BJ (cell line): ENCODE measurements at regions not wholly inside any gene's neighbourhood (a gene's known extent, or its start where the extent isn't known, plus 50 kb on each side); places are given as distances from the start of the nearest gene placed in this dataset.

ENCODE experiments used
- CTCF ChIA-PET: fragments of 350-600 bp; formaldehyde crosslinking; extraction: SDS; loops from one replicate; lab custom pipeline; 2021; ENCODE audit warnings: antibody characterized with exemption, inconsistent platforms; lab: Yijun Ruan, JAX
- POLR2A ChIA-PET: fragments of 300-600 bp; sonication (Branson Sonifier 250); formaldehyde crosslinking; extraction: SDS; loops from one replicate; lab custom pipeline; 2021; ENCODE audit warnings: antibody characterized with exemption; lab: Charles Lee
- DNase-seq: peaks from one replicate; pipeline ENCODE4 v3.0.0-alpha.2; 2011; ENCODE audit warnings: low read depth
- H3K27me3 ChIP-seq: 2 replicates; pipeline ENCODE4 v1.6.0; 2011; ENCODE audit warnings: low read length; ENCODE audit not compliant: control insufficient read depth, insufficient read depth
- H3K36me3 ChIP-seq: 2 replicates; pipeline ENCODE4 v1.5.1; 2011; ENCODE audit warnings: low read length; ENCODE audit not compliant: control insufficient read depth, insufficient read depth
- H3K4me3 ChIP-seq: 2 replicates; pipeline ENCODE4 v1.5.1; 2011; ENCODE audit warnings: low read depth, mild to moderate bottlenecking, control low read depth, low read length
- CTCF ChIP-seq: IDR thresholded peaks from 2 replicates; pipeline ENCODE4 v1.5.1; 2011; ENCODE audit warnings: low read depth, mild to moderate bottlenecking, control low read depth, inconsistent platforms, low read length, moderate library complexity; ENCODE audit not compliant: insufficient read depth

DNA sequence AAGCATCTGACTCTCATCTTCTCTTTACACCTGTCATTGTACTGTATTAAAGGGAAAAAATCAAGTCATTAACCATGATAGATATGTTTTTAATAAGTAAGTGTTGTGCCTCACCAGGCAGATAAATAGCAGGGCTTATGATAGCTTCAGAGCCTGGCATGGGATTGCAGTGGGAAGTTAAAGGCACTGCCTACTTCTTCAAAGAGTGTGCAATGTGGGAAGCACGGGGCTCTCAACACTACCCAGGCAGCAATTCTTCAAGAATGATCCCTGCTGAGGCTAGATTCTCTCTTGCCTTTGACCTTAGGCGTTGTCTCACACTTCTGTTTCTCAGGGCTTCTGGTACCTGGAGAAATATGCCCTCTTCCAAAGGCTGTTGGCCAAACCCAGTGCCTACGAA is 297.3 kb downstream of the MAF start:
- CTCF ChIA-PET, result no interaction called here

DNA sequence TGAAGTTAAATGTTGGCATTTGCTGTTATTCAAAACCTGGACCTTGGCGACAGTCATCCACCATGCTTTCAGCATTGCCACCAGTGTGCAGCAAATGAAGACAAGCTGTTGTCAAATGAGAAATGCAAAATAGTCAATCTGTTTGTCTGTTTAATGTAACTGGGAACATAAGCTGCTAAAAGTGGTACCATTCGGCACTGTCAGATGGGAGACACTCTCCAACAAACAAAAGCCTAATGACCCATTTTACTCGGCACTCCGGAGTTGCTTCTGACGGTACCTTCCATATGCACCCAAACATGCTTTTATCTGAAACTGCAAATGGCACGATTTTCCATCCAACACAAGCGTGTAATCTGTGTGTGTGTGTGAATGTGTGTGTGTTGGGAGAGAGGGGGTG is 297.8 kb downstream of the MAF start:
- CTCF ChIA-PET, result no interaction called here
- no peak for TF ChIP-seq CTCF
- DNase-seq, result no peak
- Histone ChIP-seq H3K36me3 (no peaks in the 10 kb centered on the region), H3K27me3 (no peaks in the 10 kb centered on the region), H3K4me3 (no peak overlapping the region)
- POLR2A ChIA-PET, result no interaction called here

More for the DNA sequence above, 297.3 kb downstream of the MAF start:
- Histone ChIP-seq H3K36me3 (no peaks in the 10 kb centered on the region), H3K4me3 (no peak overlapping the region), H3K27me3 (no peaks in the 10 kb centered on the region)
- DNase-seq, result no peak
- POLR2A ChIA-PET, result no interaction called here
- no peak for TF ChIP-seq CTCF

- H3K27me3 ChIP-seq, result no peaks in the 10 kb centered on the region
- CTCF ChIA-PET, result no interaction called here
- no peaks in the 10 kb centered on the region for H3K36me3 ChIP-seq
- TF ChIP-seq CTCF, result no peak
- POLR2A ChIA-PET, result no interaction called here
- no peak for DNase-seq
- no peak overlapping the region for H3K4me3 ChIP-seq
These were observed 299.5 kb downstream of the MAF start for GRCh38 chr16:79301051-79301450.

DNA sequence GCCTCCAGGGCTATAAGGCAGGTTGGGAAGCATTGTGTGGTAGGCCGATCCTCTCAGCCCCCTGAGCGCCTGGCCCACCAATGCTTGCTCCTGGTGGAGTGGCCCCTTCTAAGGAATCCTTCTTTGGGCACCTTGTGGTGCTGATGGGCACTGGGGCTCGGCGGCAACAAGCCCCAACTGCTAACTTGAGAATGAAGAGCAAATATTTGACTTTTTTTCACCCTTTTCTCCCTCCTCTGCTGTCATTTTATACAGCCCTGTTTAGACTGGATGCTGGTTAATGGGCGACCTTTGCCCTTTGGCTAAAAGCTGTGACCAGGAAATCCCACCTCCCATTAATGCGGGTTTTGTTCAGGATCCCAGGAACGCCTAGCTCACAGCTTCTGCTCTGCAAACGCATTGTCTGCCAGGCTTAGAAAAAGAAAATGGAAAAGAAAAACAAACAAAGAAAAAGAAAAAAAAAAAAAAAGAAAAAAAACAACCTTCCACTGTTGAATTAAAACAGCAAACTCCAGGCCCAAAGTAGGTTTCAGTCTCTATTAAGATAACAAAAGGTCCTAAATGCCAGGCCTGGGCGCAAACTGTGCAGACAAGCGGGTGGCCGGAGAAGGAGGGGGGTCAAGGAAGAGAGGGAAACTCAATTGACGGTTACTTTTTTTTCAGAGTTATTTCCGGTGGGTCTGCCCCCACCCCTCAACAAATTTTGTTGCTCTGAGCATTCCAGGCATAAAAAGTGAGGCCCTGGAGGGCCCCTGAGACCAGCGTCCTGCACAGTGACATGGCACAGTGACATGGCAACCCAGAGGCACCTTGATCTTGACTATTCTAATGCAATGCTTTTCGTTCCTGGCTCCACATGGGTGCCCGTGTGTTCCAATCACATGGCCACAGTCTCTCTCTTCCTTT is 301.4 kb downstream of the MAF start:
- Histone ChIP-seq H3K27me3 (no peaks in the 10 kb centered on the region), H3K4me3 (no peak overlapping the region), H3K36me3 (no peaks in the 10 kb centered on the region)
- CTCF ChIA-PET, result no interaction called here
- POLR2A ChIA-PET, result no interaction called here
- no peak for DNase-seq
- TF ChIP-seq CTCF, result no peak

DNA sequence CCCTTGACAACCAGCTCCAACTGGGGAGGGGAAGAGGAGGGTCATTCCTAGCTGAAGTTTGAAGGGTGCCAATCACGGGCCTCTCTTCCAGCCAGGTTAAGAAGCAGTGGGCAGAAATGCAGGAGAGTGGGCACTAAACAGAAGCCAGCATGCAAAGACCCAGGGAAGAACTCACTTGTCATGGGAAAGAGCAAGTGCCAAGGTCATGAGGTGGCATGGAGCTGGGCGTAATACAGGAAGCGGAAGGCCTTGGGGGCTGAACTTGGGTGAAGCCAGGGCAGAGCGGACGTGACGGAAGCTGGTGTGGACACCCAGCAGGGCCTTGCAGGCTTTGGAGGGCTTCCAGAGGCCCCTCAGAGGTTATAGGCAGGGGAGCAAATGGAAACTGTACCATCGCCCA is 302.1 kb downstream of the MAF start:
- Histone ChIP-seq H3K4me3 (no peak overlapping the region), H3K27me3 (no peaks in the 10 kb centered on the region), H3K36me3 (no peaks in the 10 kb centered on the region)
- no peak for DNase-seq
- POLR2A ChIA-PET, result no interaction called here
- TF ChIP-seq CTCF, result no peak
- CTCF ChIA-PET, result no interaction called here
